AG09319 (cell line): ENCODE measurements at regions not wholly inside any gene's neighbourhood (a gene's known extent, or its start where the extent isn't known, plus 50 kb on each side); places are given as distances from the start of the nearest gene placed in this dataset.
A peak's percentile ranks its signal among the peaks of the same experiment; 100 is the strongest.

ENCODE experiments used
- DNase-seq: peaks from one replicate; pipeline ENCODE4 v3.0.0-alpha.2; 2010; ENCODE audit warnings: low read depth; ENCODE audit errors: extremely low read depth
- CTCF ChIP-seq: IDR thresholded peaks from 2 replicates; pipeline ENCODE4 v1.5.1; 2011; ENCODE audit warnings: low read depth, mild to moderate bottlenecking, inconsistent platforms, low read length, moderate library complexity

- DNase-seq = no peak
- no peak for TF ChIP-seq CTCF
Measured at GRCh38 chr6:140440223-140440835, 1065.9 kb upstream of the CITED2 start.

DNA sequence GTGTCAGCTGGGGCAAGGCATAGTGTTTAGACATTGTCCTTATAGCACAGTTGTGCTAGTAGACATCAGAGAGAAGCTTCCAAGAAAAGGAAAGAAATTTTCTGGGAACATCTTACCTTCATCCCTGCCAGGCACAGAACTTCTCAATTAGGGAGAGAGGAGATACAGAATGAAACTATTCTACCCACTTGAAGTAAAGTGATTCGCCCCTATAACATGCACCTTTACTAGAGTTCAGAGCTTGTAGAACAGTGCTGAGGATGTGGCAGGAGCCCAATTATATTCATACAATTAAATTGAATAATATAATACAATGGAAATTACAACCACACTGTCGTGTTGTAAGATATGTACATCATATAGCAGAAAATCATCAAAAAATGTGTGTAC is 1063.9 kb upstream of the CITED2 start:
- TF ChIP-seq CTCF = no peak
- no peak for DNase-seq

GRCh38 chr6:140437619-140438345 is 1063.3 kb upstream of the CITED2 start:
- no peak for DNase-seq
- no peak for TF ChIP-seq CTCF

DNA sequence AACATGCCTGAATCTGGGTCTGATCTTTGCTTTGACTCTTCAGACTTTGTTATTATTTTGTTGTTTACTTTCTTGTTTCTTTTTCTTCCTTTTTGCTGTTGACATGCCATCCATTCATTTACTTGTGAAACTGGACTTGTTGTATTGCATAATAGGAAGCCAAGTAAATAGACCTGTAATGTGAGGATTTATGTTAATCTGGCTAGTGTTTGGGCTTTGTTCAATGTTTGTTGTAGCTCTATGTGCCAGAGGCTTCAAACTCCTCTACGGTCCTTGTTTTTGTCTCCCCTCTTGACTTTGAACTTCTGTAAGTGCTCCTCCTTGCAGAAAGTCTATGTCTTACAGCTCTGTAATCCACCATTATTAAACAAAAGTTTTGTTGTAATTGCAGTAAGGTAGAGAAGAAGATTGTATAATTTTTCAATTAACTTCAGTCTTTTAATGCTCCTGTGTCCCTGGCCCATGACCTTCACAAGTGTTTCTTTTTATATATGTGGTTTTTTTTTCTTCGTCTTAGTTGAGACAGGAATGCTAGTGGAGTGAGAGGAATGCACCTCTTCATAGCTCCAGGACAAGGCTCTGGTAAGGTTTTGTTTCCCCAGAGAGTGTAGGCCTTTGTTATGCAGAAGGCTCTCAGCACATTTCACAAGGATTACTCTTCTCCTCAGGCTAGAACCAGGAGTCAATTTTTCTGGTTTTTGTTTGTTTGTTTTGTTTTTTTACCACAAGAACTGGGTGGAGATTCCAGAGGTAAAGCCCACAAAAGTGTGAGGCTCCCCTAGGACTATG is 1061.8 kb upstream of the CITED2 start:
- no peak for TF ChIP-seq CTCF
- peak; percentile 64 for DNase-seq

- no peak for TF ChIP-seq CTCF
- DNase-seq = no peak
Measured at GRCh38 chr6:140434761-140435160, 1060.3 kb upstream of the CITED2 start.

GRCh38 chr6:140433072-140433471 is 1058.6 kb upstream of the CITED2 start:
- no peak for TF ChIP-seq CTCF
- DNase-seq = no peak

DNA sequence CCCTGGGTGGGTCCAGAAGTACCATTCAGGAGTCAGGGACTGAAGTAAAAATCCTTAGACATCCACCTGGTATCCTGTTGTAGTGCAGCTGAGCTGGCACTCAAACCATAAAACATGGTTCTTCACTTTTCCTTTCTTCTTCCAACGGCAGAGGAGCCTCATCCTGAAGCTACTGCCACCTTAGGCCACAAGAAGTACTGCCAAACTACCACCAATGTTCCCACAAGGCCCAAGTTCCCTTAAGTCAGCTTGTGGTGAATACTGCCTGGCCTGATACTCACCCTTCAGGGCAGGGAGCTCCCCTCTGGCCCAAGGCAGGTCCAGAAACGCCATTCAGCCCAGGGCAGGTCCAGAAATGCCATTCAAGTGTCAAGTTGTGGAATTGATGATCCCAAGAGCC is 1053.4 kb upstream of the CITED2 start:
- no peak for DNase-seq

More for the DNA sequence above, 1053.4 kb upstream of the CITED2 start:
- no peak for TF ChIP-seq CTCF
